GM18951 (cell line): ENCODE measurements at regions not wholly inside any gene's neighbourhood (a gene's known extent, or its start where the extent isn't known, plus 50 kb on each side); places are given as distances from the start of the nearest gene placed in this dataset.
"Not testable (repeated sequence)": the region's sequence is repeated elsewhere in the genome, so short reads cannot be mapped to it uniquely, and the experiment has no call there.

Experiments
- POLR2A ChIP-seq: IDR thresholded peaks from 4 replicates; pipeline ENCODE4 v1.6.1; 2011; ENCODE audit warnings: mild to moderate bottlenecking; ENCODE audit not compliant: insufficient read length, insufficient read depth; ENCODE audit errors: extremely low read depth
- in situ Hi-C: fragments of 300-500 bp; cut with MboI; formaldehyde crosslinking; loops from one replicate; pipeline ENCODE4 v1.12.0; 2022; ENCODE audit warnings: low sequenced_read_pairs, mixed read lengths, inconsistent platforms; ENCODE audit not compliant: unreplicated experiment

GRCh38 chr7:45293295-45293942 lies 135.8 kb downstream of the RAMP3 start:
- in situ Hi-C loops = no loop called here
- TF ChIP-seq POLR2A = no peak

DNA sequence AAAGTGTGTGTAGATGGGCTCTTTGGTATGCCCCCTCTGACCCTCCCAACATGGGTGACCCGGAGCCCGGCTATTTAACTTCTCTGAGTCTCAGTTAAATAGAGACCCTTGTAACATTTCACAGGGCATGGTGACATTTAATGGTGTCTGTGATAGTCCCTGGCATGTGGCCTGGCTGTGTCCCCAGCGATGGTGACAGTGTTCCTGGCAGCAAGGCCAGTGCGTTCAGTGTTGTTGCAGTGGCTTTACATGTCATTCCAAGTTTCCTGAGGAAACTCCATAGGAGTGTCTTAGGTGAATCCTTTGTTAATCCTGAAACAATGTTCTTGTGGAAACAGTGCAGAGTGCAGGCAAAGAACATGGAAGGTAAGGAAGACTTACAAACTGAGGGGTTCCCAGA lies 137.0 kb downstream of the RAMP3 start:
- in situ Hi-C loops = no loop called here
- TF ChIP-seq POLR2A = no peak

GRCh38 chr7:45295222-45295621 lies 137.6 kb downstream of the RAMP3 start:
- in situ Hi-C loops = no loop called here
- TF ChIP-seq POLR2A = no peak

DNA sequence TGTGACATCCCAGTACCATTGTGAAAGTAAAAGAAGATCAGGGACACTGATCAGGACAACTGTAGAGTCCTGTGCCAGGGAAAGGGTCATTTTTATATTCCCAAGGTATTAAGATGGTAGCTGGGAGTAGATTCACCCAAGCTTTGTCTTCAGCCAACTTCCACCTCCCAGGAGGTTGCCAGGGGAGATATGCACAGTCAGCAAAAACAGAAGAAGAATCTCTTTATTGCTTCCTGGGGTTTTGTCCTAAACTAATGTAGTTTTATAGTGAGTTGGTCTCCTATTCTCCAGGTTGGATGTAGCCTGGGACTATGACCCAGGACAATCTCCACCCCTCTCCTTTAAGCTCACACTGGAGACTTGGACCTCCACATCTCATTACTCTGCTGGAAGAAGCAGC lies 139.2 kb downstream of the RAMP3 start:
- no peak for TF ChIP-seq POLR2A
- in situ Hi-C loops = no loop called here

GRCh38 chr7:45306752-45307305 lies 149.2 kb downstream of the RAMP3 start:
- in situ Hi-C loops = no loop called here
- no peak for TF ChIP-seq POLR2A

DNA sequence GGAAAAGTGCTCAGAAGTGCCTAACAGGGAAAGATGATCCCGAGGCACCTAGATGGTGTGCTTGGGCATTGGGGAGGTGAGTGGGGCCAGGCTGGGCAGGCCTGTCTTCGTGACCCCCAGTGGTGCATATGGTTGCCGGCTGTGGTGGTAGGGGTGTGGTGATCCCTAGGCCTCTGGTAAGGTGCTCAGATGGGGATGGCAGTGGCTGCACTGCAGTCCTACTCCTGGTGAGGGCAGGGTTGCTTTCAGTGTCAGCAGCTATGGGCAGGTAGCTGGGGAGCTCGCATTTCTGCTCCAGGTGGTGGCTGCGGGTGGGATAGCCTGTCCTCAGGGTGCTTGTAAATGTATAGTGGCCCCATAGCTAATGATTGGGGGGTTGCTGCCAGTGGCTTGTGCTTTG lies 154.0 kb downstream of the RAMP3 start:
- in situ Hi-C loops = no loop called here
- no peak for TF ChIP-seq POLR2A

GRCh38 chr7:45315512-45315911 lies 157.9 kb downstream of the RAMP3 start:
- in situ Hi-C loops = not testable (repeated sequence)

- in situ Hi-C loops = no loop called here
- TF ChIP-seq POLR2A = no peak
Observed at GRCh38 chr7:45324683-45325237, 167.2 kb downstream of the RAMP3 start.

DNA sequence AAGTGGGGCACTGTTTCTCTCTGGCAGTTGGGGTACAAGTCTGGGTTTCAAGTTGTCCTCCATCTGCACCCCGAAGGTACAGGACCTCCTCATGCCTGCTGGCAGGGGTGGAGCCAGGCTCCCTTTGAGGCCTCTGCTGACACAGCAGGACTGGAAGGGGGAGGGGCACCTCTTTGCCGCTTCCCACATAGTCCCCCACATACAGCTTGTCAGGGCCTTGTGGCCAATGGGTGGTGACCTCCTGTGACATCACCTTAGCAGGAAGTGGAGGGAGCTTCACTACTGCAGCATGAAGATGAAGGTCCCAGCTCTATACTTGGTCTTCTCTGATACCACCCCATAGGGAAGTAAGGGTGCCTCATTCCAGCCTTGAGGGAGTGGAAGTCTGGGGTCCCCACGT lies 167.8 kb downstream of the RAMP3 start:
- TF ChIP-seq POLR2A = no peak
- in situ Hi-C loops = no loop called here

- in situ Hi-C loops = no loop called here
- no peak for TF ChIP-seq POLR2A
Observed at GRCh38 chr7:45328403-45328981, 170.9 kb downstream of the RAMP3 start.

- in situ Hi-C loops = no loop called here
Observed at GRCh38 chr7:45331563-45331962, 174.0 kb downstream of the RAMP3 start.

GRCh38 chr7:45335024-45335423 lies 177.4 kb downstream of the RAMP3 start:
- in situ Hi-C loops = not testable (repeated sequence)

More at GRCh38 chr7:45331563-45331962, 174.0 kb downstream of the RAMP3 start:
- no peak for TF ChIP-seq POLR2A

DNA sequence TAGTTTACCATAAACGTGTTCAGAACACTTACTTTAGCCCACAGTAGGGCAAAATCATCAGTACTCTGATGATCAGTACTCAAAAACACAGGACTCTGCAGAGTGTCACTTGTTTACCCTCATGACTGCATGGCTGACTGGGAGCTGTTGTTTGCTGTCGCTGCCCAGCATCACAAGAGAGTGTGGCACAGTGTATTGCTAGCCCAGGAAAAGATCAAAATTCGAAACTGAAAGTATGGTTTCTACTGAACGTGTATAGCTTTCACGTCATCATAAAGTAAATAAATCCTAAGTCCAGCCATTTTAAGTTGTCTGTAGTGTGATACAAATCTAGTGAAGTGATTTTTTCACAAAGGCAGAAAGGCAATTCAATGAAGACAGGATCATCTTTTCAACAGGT lies 184.6 kb downstream of the RAMP3 start:
- in situ Hi-C loops = no loop called here
- TF ChIP-seq POLR2A = no peak

DNA sequence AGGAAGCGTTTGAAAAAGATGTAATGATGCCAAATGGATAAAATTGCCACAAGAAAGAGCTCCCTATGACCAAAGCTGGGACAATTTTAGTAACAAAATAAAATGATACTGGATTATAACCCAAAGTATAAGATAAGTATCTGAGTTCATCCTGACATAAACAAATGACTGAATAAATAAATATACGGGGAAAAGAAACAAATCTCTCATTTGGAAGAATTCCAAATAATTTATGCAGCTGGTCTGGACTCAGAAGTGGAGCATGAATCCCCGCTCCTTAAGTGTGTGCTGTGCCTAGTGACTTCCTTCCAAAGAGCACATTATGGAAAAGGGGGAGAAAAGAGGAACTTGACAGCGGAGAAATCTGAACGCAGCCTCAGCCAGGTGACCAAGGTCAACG lies 186.2 kb downstream of the RAMP3 start:
- no peak for TF ChIP-seq POLR2A
- in situ Hi-C loops = no loop called here

DNA sequence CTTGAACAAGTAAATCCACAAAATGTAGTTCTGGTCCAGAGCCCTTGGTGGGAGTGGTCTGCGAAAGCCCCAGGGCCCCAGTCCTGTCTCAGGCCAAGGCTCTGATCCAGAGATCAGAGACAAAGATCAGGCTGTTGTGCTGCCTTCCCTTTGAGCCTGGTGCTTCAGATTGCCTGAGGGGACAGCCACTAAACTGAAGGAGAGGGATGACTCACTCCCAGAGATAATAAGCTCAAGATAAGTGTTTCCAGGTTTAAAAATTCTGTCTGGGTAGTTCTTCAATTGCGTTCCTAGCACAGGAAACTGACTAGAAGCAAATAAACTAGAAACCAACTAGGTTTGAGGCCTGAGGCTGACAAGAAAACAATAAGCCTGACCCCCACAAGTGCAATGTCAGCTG lies 190.2 kb downstream of the RAMP3 start:
- no peak for TF ChIP-seq POLR2A
- in situ Hi-C loops = no loop called here

- in situ Hi-C loops = no loop called here
- TF ChIP-seq POLR2A = no peak
Observed at GRCh38 chr7:45349090-45349489, 191.5 kb downstream of the RAMP3 start.
